Heart left ventricle (tissue), 16 donors: ENCODE measurements at regions not wholly inside any gene's neighbourhood (a gene's known extent, or its start where the extent isn't known, plus 50 kb on each side); places are given as distances from the start of the nearest gene placed in this dataset.
"Not testable (repeated sequence)": the region's sequence is repeated elsewhere in the genome, so short reads cannot be mapped to it uniquely, and the experiment has no call there.

Source experiments
- ATAC-seq, 4 donors: fragments of 200-7000 bp; cut with Tn5 transposase; one replicate each; pipeline ENCODE4 v1.9.1; 2020 to 2022; ENCODE audit warnings: moderate library complexity in 4 of 4, mild to moderate bottlenecking in 3 of 4, moderate number of reproducible peaks in 1 of 4
- DNase-seq, 5 donors: peaks; one replicate each; pipeline ENCODE4 v3.0.0-alpha.2; 2020
- H3K27ac ChIP-seq, 12 donors: fragments of 200-600 bp; sonication (generic) in 4 of 12; one replicate each; pipeline versions ENCODE4 v1.5.0 to v1.8.0; 2016 to 2022; ENCODE audit warnings: mild to moderate bottlenecking in 2 of 12
- H3K27me3 ChIP-seq, 9 donors: fragments of 200-600 bp; sonication (generic) in 2 of 9; one replicate each; pipeline versions ENCODE4 v1.5.1 to v1.8.0; 2016 to 2022; ENCODE audit warnings: mild to moderate bottlenecking in 3 of 9
- H3K36me3 ChIP-seq, 9 donors: fragments of 200-600 bp; sonication (generic) in 2 of 9; one replicate each; pipeline versions ENCODE4 v1.5.0 to v1.8.0; 2018 to 2022; ENCODE audit warnings: mild to moderate bottlenecking in 2 of 9
- H3K4me1 ChIP-seq, 12 donors: fragments of 200-600 bp; sonication (generic) in 4 of 12; one replicate each; pipeline versions ENCODE4 v1.5.0 to v1.8.0; 2016 to 2022; ENCODE audit warnings: mild to moderate bottlenecking in 3 of 12
- H3K4me3 ChIP-seq, 12 donors: fragments of 200-600 bp; sonication (generic) in 4 of 12; one replicate each; pipeline versions ENCODE4 v1.5.0 to v1.8.0; 2017 to 2022; ENCODE audit warnings: mild to moderate bottlenecking in 9 of 12, moderate library complexity in 4 of 12
- H3K9me3 ChIP-seq, 12 donors: fragments of 200-600 bp; sonication (generic) in 4 of 12; one replicate each; pipeline versions ENCODE4 v1.5.0 to v1.8.0; 2016 to 2022; ENCODE audit warnings: mild to moderate bottlenecking in 1 of 12
- CTCF ChIP-seq, 12 donors: fragments of 200-600 bp; sonication (generic) in 4 of 12; IDR thresholded peaks; one replicate each; pipeline versions ENCODE4 v1.5.0 to v1.8.0; 2018 to 2022; ENCODE audit warnings: antibody characterized with exemption in 12 of 12, mild to moderate bottlenecking in 5 of 12
- POLR2A ChIP-seq, 2 donors: fragments of 450-650 bp; IDR thresholded peaks; one replicate each; pipeline ENCODE4 v1.6.1; 2017; ENCODE audit warnings: antibody characterized with exemption in 2 of 2, mild to moderate bottlenecking in 2 of 2, moderate library complexity in 2 of 2
- WGBS, 4 donors: extraction: QIAGEN DNeasy Blood & Tissue Kit in 2 of 4; methylation state at CpG; one replicate each; pipeline versions ENCODE4 v1.1.5 to v1.1.7; 2013 to 2018; 5-methylcytosine and 5-hydroxymethylcytosine counted together
- intact Hi-C, 10 donors: fragments of 100-400 bp; cut with DNase I; formaldehyde crosslinking; loops; one replicate each; pipeline versions ENCODE4 v1.11.1 to v1.14.2; 2022
- donor health status: ischemic (EF 13 %, LVEDD 7.1; RV severe dilation, severe dysfunction).
- donor health status: healthy with polysubstance abuse.
- donor health status: DM: no; HTN: yes; CAD: no.
- donor health status: DM: no; HTN: no; CAD: no.
- donor health status: ischemic (EF 25% LVEDD 6.9; RV normal size, moderate dysfunction).
- donor health status: ischemic (EF 25% LVEDD 5.7; RV mildly dilated, moderate dysfunction).
- donor health status: healthy.
- donor health status: DM: yes; HTN: yes; CAD: no.
- donor health status: ischemic (EF 35%, LVEDD 5.7; RV mildly dilated, moderate dysfunction).
- donor health status: nonischemic (EF 11% LVEDD 7.7; RV severe dilation, severe dysfunction).
- donor health status: DM: yes; HTN: yes; CAD: no.
- donor health status: PGD.
- donor health status: ischemic (EF 29% LVEDD 5.4; RV normal size, mild dysfunction).
- donor health status: nonischemic (EF 23%, LVEDD 6.1; RV moderate dilation, normal function).

DNA sequence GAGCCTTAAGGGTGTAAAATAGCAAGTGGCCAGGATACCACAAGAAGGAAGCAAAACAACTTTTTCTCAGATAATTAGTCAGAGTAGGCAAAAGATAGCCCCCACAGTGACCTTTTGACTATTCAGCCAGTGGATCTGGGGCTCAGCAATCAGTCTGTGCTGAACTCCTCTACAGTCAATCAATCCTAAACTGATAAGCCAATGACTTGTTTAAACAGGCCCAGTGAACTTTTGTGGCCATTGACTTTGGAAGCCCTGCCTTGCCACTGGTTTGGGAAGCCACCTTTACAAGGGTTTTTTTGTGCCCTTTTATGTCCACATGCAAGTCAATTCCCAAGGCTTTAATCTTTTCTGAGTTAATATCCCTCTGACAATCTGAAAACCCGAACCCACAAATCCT lies 1565.0 kb upstream of the WWC1 start:
- DNase-seq (no peak), ATAC-seq (no peak)
- Histone ChIP-seq H3K36me3 (no peaks in the 10 kb centered on the region), H3K27me3 (no peaks in the 10 kb centered on the region), H3K4me1 (no peaks in the 10 kb centered on the region), H3K27ac (no peak overlapping the region), H3K9me3 (no peaks in the 10 kb centered on the region), H3K4me3 (no peak overlapping the region)
- no peak for TF ChIP-seq POLR2A (IDR thresholded peaks at IDR 0.05)
- TF ChIP-seq CTCF (IDR thresholded peaks at IDR 0.05): no peak
- intact Hi-C loops: no loop called here
- WGBS, 4 donors: 41 to 71% (median 64%) methylated on average over 1 of the region's 1 CpG

GRCh38 chr5:166742951-166743350 lies 1548.5 kb upstream of the WWC1 start:
- DNase-seq, H3K4me1 ChIP-seq, H3K36me3 ChIP-seq, H3K27me3 ChIP-seq, H3K4me3 ChIP-seq, H3K27ac ChIP-seq, ATAC-seq, H3K9me3 ChIP-seq, intact Hi-C loops: not testable (repeated sequence)
- 75 to 81% (median 77%) methylated on average over 4 of the region's 4 CpGs for WGBS, 4 donors

- ATAC-seq (no peak), DNase-seq (no peak)
- TF ChIP-seq POLR2A (IDR thresholded peaks at IDR 0.05) (no peak), CTCF (IDR thresholded peaks at IDR 0.05) (no peak)
- WGBS, 4 donors: 91 to 99% (median 95%) methylated on average over 2 of the region's 2 CpGs
- Histone ChIP-seq H3K27ac (no peak overlapping the region), H3K4me1 (no peaks in the 10 kb centered on the region), H3K4me3 (no peak overlapping the region), H3K9me3 (no peaks in the 10 kb centered on the region), H3K27me3 (no peaks in the 10 kb centered on the region), H3K36me3 (no peaks in the 10 kb centered on the region)
- intact Hi-C loops: no loop called here
These were observed 1544.9 kb upstream of the WWC1 start for GRCh38 chr5:166746506-166746905.

- intact Hi-C loops: no loop called here
- no peak overlapping the region for H3K4me3 ChIP-seq
- H3K36me3 ChIP-seq: no peaks in the 10 kb centered on the region
- no peaks in the 10 kb centered on the region for H3K4me1 ChIP-seq
- no peak for DNase-seq
- no peaks in the 10 kb centered on the region for H3K9me3 ChIP-seq
- no peaks in the 10 kb centered on the region for H3K27me3 ChIP-seq
- H3K27ac ChIP-seq: no peak overlapping the region
- TF ChIP-seq POLR2A (IDR thresholded peaks at IDR 0.05) (no peak), CTCF (IDR thresholded peaks at IDR 0.05) (no peak)
- ATAC-seq: no peak
These were observed 1541.1 kb upstream of the WWC1 start for GRCh38 chr5:166750376-166750775.

DNA sequence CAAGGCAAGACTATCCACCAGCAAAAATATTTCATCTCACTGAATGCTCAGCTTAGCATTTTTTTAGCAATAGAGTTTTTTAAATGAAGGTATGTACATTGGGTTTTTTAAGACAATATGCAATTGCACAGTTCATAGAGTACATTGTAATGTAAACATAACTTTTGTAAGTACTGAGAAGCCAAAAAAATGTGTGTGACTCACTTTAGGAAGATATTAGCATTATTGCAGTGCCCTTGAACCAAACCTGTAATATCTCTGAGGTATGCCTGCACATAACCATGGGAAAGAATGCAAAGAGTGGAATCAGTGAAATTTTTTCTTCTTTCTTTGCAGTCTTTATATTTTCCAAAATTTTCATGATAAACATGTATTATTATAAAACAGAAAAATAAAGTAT lies 1533.3 kb upstream of the WWC1 start:
- Histone ChIP-seq H3K4me3 (no peak overlapping the region), H3K36me3 (no peaks in the 10 kb centered on the region), H3K9me3 (peaks cover 0 to 3% (median 0%) of the 10 kb centered on the region in 12 donors), H3K27ac (no peak overlapping the region), H3K27me3 (no peaks in the 10 kb centered on the region), H3K4me1 (no peaks in the 10 kb centered on the region)
- no peak for TF ChIP-seq CTCF (IDR thresholded peaks at IDR 0.05)
- no peak for TF ChIP-seq POLR2A (IDR thresholded peaks at IDR 0.05)
- DNase-seq (no peak), ATAC-seq (no peak)
- intact Hi-C loops: no loop called here
